Activated naive CD8-positive, alpha-beta T cell treated with anti-CD3 and anti-CD28 coated beads, Interleukin-2, amount 10 ng/mL, durations not matched to agents 7 days and 5 days (primary cell): ENCODE measurements at regions not wholly inside any gene's neighbourhood (a gene's known extent, or its start where the extent isn't known, plus 50 kb on each side); places are given as distances from the start of the nearest gene placed in this dataset.
"Not testable (repeated sequence)": the region's sequence is repeated elsewhere in the genome, so short reads cannot be mapped to it uniquely, and the experiment has no call there.

Source experiments
- ATAC-seq: fragments of 150-1000 bp; cut with Tn5 transposase; one replicate; pipeline ENCODE4 v1.10.0; 2021; ENCODE audit warnings: low read depth, moderate library complexity
- POLR2A ChIA-PET: fragments of 350-600 bp; sonication (Branson Sonifier 250); formaldehyde crosslinking; loops from one replicate; lab custom pipeline; 2021; ENCODE audit warnings: antibody characterized with exemption; lab: Charles Lee
- DNase-seq: peaks from one replicate; pipeline ENCODE4 v3.0.0; 2021
- H3K27ac Mint-ChIP-seq: one replicate; pipeline ENCODE4 v1.8.0; 2022; ENCODE audit warnings: mild to moderate bottlenecking, mixed read lengths
- H3K27me3 Mint-ChIP-seq: one replicate; pipeline ENCODE4 v1.8.0; 2022; ENCODE audit warnings: mild to moderate bottlenecking, moderate library complexity, mixed read lengths
- H3K36me3 Mint-ChIP-seq: one replicate; pipeline ENCODE4 v1.8.0; 2021; ENCODE audit warnings: mild to moderate bottlenecking, mixed read lengths
- H3K4me1 Mint-ChIP-seq: one replicate; pipeline ENCODE4 v1.8.0; 2021; ENCODE audit warnings: mixed read lengths
- H3K4me3 Mint-ChIP-seq: one replicate; pipeline ENCODE4 v1.8.0; 2022; ENCODE audit warnings: mild to moderate bottlenecking, moderate library complexity, mixed read lengths
- H3K9me3 Mint-ChIP-seq: one replicate; pipeline ENCODE4 v1.8.0; 2021; ENCODE audit warnings: mixed read lengths

DNA sequence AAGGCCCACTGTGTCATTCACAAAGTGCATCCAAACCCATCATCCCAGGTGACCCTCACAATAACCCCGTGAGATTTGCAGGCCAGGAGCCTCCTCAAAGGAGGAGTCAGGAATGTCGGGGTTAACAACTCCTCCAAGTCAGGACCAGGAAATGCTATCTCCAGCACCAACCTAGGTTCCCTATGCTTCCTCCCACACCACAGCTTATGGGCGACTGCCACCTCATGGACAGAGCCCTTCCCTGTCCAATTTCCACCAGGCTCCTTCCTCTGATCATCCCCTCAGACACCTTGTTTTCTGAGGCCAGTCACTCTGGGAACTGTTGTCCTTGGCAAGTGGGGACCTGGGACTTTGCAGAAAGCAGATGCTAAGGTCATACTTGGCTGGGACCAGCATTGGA lies 77.8 kb downstream of the LIMS3 start:
- H3K9me3 Mint-ChIP-seq, DNase-seq, ATAC-seq, H3K36me3 Mint-ChIP-seq, H3K4me1 Mint-ChIP-seq, POLR2A ChIA-PET, H3K27me3 Mint-ChIP-seq, H3K27ac Mint-ChIP-seq, H3K4me3 Mint-ChIP-seq: not testable (repeated sequence)

DNA sequence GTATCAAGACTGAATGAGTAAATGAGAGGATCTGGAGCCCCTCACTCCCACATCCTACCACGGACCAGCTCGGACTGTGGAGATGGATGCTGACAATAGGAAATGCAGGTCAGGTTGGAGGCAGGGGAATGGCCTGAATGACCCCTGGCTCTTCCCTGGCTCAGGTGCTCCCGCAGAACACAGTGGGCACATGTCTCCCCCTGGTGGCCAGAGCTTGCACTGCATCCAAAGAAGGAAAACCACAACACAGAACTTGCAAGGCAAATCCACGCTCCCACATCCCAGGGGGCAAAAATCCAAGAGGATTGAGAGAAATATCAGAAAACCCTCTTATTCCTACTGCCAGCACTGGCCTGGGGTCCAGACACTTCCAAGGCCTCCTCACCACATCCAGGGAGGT lies 82.3 kb downstream of the LIMS3 start:
- POLR2A ChIA-PET, result not testable (repeated sequence)

DNA sequence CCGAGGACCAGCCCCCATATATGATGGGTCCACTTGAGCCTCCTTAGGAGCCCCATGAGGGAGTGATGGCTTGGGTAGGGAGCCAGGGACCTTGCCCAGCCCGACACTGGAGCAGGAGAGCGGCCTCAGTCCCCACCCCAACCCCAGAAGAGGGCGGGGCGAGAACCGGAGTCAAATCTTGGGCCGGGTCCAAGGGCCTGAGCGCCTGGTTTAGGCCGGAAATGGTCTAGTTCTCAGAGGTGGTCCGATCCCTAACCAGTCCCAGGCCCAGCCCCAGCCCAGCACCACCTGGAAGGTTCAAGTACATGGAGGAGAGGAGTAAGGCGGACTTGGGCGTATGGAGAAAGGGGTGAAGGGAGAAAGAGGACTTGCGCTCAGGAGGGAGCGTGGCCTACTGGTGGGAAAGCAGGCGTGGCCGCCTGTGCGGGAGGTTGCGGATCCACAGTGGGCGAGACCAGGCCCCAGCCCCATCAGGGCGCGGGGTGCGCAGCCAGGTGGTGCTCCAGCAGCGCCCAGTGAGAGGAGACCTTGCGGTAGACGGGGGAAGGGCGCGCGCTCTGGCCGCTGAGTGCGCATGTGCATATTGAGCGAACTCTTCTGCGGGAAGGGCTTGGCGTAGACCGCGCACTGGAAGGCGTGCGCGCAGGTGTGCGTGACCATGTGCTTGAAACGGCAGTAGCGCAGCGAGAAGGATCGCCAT lies 88.1 kb downstream of the LIMS3 start:
- H3K4me3 Mint-ChIP-seq, H3K4me1 Mint-ChIP-seq, H3K9me3 Mint-ChIP-seq, DNase-seq, H3K36me3 Mint-ChIP-seq, H3K27me3 Mint-ChIP-seq, H3K27ac Mint-ChIP-seq, POLR2A ChIA-PET: not testable (repeated sequence)
- peak; percentile 48 for ATAC-seq

More for the DNA sequence above, 82.3 kb downstream of the LIMS3 start:
- not testable (repeated sequence) for H3K27ac Mint-ChIP-seq, H3K4me1 Mint-ChIP-seq, H3K4me3 Mint-ChIP-seq, ATAC-seq, H3K27me3 Mint-ChIP-seq, H3K36me3 Mint-ChIP-seq, H3K9me3 Mint-ChIP-seq, DNase-seq

DNA sequence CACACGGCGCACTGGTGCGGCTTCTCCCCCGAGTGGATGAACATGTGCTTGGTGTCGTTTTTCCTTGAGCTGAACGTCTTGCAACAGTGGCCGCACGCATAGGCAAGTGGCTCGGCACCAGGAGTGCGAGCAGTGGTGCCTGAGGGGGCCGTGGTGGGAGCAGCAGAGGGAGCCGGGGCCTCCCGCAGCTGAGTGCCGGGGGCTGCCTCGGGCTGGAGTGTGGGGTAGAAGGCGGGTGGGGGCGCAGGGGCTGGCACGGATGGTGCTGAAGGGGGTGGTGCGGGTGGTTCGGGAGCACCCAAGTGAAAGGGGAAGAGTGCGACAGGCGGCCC lies 88.6 kb downstream of the LIMS3 start:
- H3K9me3 Mint-ChIP-seq, H3K4me3 Mint-ChIP-seq, H3K4me1 Mint-ChIP-seq, POLR2A ChIA-PET, DNase-seq, ATAC-seq, H3K36me3 Mint-ChIP-seq, H3K27ac Mint-ChIP-seq, H3K27me3 Mint-ChIP-seq: not testable (repeated sequence)

DNA sequence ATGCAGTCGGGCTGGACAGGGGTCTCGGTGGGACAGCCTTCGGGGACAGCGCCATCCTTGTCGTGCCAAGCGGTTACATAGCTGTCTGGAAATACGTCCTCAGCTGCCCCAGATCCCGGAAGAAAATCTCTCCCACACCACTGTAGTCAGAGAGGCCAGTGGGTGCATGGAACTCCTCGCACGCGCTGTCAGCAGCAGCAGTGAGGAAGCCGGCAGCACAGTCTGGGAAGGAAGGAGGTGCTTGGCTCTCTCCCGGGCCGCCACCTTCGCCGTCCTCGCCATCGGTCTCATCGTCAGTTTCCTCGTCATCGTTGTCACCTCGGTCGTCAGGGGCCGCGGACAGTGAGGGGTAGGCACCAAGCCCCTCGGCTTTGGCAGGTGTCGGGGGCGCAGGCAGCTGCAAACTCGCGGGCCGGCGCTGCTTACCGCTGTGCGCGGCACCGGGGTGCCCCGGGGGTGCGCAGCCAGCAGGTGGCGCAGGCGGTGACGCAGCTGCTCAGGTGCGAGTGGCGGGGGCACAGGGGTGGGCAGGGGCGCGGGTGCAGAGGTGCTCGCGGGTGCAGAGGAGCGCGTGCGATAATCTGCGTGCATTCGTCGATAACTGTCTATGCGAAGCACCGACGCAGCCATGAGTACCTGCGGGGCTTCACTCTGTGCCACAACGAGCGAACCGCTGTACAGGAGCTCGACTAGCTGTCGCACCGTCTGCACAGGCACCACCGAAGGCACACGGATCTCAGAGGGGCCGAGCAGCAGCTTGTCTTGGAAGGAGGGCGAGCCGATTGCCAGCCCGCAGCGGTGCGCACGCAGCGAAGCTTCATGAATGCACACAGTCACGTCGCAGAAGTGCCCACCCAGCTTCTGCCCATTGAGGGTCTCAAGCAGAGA lies 89.2 kb downstream of the LIMS3 start:
- H3K27me3 Mint-ChIP-seq, H3K4me3 Mint-ChIP-seq, H3K27ac Mint-ChIP-seq, H3K36me3 Mint-ChIP-seq, POLR2A ChIA-PET, H3K9me3 Mint-ChIP-seq, DNase-seq, H3K4me1 Mint-ChIP-seq: not testable (repeated sequence)
- peak; percentile 89 for ATAC-seq

DNA sequence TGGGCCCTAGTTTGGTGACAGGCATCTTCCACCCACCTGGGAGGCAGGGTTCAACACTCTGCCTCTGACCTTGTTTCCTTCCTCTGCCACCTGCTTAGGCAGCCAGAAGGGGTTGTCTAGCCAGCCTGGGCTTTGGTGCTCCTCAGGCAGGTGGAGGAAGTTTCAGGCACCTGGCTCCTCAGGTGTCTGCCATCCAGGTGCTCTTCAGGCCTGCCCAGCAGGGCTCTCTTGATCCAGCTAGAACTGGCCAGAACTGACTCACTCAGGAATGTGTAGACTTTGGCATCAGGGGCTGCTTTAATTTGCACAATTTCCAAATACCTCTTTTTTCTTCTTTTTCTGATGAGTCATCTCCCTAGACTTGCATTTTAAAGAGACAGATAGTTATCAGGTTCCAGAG lies 100.9 kb downstream of the LIMS3 start:
- H3K27me3 Mint-ChIP-seq, H3K4me3 Mint-ChIP-seq, POLR2A ChIA-PET, ATAC-seq, DNase-seq, H3K36me3 Mint-ChIP-seq, H3K9me3 Mint-ChIP-seq, H3K27ac Mint-ChIP-seq, H3K4me1 Mint-ChIP-seq: not testable (repeated sequence)

DNA sequence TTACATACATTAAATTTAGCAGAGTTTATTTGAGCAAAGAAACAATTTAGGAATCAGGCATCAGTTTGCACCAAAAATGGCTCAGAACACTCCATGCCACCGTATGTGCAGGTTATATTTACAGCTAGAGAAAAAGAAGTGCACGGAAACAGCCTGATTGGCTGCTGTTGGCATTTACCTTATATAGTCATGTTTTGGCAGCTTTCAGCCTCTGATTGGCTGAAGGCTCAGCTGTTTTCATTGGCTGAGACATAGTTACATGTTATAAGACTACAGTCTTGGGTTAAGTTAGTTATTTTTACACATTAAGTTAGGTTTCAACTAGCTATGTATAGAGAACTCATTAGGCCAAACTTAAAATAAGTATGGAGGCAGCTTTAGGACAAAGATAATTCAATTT lies 104.0 kb downstream of the LIMS3 start:
- DNase-seq, H3K27me3 Mint-ChIP-seq, H3K36me3 Mint-ChIP-seq, ATAC-seq, H3K27ac Mint-ChIP-seq, POLR2A ChIA-PET, H3K4me1 Mint-ChIP-seq, H3K9me3 Mint-ChIP-seq, H3K4me3 Mint-ChIP-seq: not testable (repeated sequence)

DNA sequence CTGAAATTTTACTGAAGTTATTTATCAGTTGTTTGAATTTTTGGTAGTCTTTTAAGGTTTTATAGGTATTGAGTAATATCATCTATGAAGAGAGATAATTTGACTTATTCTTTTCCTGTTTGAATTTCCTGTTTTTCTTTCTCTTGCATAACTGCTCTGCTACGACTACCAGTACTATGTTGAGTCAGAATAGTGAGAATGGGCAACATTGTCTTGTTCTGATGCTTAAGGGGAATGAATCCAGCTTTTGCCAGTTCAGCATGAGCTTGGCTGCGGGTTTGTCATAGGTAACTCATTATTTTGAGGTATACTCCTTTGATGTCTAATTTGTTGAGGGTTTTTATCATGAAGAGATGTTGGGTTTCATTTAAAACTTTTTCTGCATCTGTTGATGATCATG lies 102.2 kb downstream of the MALL start:
- H3K4me1 Mint-ChIP-seq, H3K27ac Mint-ChIP-seq, ATAC-seq, H3K27me3 Mint-ChIP-seq, H3K9me3 Mint-ChIP-seq, H3K4me3 Mint-ChIP-seq, H3K36me3 Mint-ChIP-seq, POLR2A ChIA-PET, DNase-seq: not testable (repeated sequence)

DNA sequence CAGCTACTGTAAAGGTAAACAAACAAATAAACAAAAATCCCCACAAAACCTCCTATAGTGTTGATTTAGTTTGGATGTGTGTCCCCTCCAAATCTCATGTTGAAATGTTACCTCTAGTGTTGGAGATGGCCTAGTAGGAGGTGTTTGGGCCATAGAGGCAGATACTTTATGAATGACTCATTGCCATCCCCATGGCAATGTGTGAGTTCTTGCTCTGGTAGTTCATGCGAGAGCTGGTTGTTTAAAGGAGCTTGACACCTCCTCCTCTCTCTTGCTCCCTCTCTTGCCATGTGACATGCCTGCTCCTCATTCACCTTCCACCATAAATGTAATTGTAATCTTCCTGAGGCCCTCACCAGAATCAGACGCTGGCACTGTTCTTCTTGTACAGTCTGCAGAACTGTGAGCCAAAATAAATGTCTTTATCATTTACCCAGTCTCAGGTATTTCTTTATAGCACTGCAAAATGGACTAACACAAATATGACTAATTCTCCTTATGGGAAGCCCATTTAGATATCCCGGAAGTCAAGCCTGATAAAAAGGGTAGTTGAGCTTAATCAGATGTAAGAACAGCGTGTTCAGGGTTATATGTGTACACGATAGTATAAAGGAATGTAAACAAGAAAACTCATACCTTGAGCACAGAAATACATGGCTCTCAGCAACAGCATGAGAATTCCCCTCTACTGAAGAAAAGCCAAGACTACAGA lies 99.1 kb downstream of the MALL start:
- H3K4me1 Mint-ChIP-seq, H3K4me3 Mint-ChIP-seq, ATAC-seq, H3K9me3 Mint-ChIP-seq, H3K27me3 Mint-ChIP-seq, POLR2A ChIA-PET, H3K36me3 Mint-ChIP-seq, DNase-seq, H3K27ac Mint-ChIP-seq: not testable (repeated sequence)

DNA sequence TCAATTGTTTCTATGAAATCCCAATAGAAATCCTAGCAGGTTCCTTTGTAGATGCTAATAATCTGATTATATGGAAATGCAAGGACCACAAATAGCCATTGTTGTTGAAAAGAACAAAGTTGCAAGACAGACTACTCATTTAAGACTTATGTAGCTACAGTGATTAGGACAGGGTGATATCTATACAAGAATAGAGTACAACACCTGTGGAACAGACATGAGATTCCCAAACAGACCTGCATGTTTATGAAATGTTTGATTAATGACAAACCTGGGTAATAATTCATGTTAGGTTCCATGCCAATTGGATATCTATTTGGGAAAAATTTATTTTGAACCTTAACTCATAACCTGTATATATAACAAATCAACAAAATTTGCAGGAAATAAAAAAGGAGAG lies 95.4 kb downstream of the MALL start:
- H3K9me3 Mint-ChIP-seq, DNase-seq, POLR2A ChIA-PET, H3K27ac Mint-ChIP-seq, H3K4me3 Mint-ChIP-seq, ATAC-seq, H3K27me3 Mint-ChIP-seq, H3K36me3 Mint-ChIP-seq, H3K4me1 Mint-ChIP-seq: not testable (repeated sequence)

DNA sequence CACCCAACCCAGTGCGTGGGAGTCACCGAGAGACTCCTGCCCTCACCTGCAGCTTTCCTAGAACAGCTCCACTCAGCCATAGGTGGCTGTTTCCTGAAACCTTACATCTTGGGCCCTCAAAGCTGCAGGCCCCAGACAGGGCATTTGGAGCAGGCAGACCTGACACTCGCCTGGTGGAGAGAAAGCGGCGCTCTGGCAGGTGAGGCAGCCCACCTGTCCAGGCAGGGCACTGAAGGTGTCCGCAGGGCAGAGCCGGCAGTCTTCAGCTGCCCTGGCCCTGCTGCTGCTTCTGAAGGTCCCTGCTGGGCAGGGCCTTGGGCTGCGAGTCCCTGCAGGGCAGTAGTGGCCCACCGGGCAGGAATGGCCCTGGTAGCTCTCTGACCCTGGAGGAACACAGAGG lies 93.3 kb downstream of the MALL start:
- H3K36me3 Mint-ChIP-seq, H3K4me3 Mint-ChIP-seq, H3K27ac Mint-ChIP-seq, ATAC-seq, POLR2A ChIA-PET, H3K4me1 Mint-ChIP-seq, H3K9me3 Mint-ChIP-seq, H3K27me3 Mint-ChIP-seq, DNase-seq: not testable (repeated sequence)

DNA sequence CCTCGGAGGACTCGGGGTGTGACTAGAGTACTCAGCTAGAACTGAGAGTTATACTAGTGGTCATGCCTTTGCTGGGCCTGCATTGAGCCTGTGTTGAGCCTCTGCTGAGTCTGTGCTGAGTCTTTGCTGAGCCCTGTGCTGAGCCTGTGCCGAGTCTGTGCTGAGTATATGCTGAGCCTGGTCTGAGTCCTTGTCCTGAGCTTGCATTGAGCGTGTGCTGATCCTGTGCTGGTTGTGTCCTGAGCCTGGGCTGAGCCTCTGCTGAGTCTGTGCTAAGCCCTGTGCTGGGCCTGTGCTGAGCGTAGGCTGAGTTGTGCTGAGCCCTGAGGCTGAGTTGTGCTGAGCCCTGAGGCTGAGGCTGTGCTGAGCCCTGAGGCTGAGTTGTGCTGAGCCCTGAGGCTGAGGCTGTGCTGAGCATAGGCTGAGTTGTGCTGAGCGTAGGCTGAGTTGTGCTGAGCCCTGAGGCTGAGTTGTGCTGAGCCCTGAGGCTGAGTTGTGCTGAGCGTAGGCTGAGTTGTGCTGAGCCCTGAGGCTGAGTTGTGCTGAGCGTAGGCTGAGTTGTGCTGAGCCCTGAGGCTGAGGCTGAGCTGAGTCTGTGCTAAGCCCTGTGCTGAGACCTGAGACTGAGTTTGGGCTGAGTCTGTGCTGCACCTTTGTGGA lies 89.4 kb downstream of the MALL start:
- H3K27ac Mint-ChIP-seq, POLR2A ChIA-PET, DNase-seq, H3K27me3 Mint-ChIP-seq, H3K36me3 Mint-ChIP-seq, H3K9me3 Mint-ChIP-seq, ATAC-seq, H3K4me1 Mint-ChIP-seq, H3K4me3 Mint-ChIP-seq: not testable (repeated sequence)

DNA sequence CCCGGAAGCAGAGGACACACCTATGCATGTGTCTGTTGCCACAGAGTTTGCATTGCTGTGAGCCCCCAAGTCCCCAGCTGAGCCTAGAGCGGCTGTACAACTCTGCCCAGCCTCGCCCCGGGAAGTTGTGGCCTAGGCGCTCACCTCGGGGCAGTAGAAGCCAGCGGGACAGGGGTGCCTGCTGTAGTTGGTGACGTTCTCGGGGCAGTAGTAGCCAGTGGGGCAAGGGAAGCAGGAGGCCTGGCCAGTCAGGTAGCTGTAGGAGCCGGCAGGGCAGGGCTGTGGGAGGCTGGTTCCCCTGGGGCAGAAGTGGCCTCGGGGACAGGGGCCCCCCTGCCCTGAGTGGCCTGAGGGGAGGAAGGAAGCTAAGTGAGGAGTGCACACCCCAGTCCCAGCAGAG lies 87.2 kb downstream of the MALL start:
- H3K9me3 Mint-ChIP-seq, H3K4me1 Mint-ChIP-seq, ATAC-seq, POLR2A ChIA-PET, H3K4me3 Mint-ChIP-seq, H3K27me3 Mint-ChIP-seq, H3K36me3 Mint-ChIP-seq, H3K27ac Mint-ChIP-seq, DNase-seq: not testable (repeated sequence)
